Panc1 (cell line): ENCODE measurements at regions not wholly inside any gene's neighbourhood (a gene's known extent, or its start where the extent isn't known, plus 50 kb on each side); places are given as distances from the start of the nearest gene placed in this dataset.

ENCODE experiments used
- ATAC-seq: fragments of 200-7000 bp; cut with Tn5 transposase; 2 replicates; pipeline ENCODE4 v1.9.1; 2020; ENCODE audit warnings: mild to moderate bottlenecking, moderate library complexity
- BruUV-seq: library from RNA; stranded (reverse); fragments of 400-500 nt; replicated peaks from 2 replicates; lab custom pipeline; 2021; lab: Mats Ljungman, UMichigan
- CTCF ChIA-PET: fragments of 300-600 bp; sonication (Branson Sonifier 250); formaldehyde crosslinking; loops from one replicate; lab custom pipeline; 2022; ENCODE audit warnings: antibody characterized with exemption; lab: Charles Lee
- POLR2A ChIA-PET: fragments of 300-600 bp; sonication (Branson Sonifier 250); formaldehyde crosslinking; loops from one replicate; lab custom pipeline; 2022; ENCODE audit warnings: antibody characterized with exemption; lab: Charles Lee
- DNase-seq: peaks from one replicate; pipeline ENCODE4 v3.0.0-alpha.2; 2010; ENCODE audit warnings: low read depth, low spot score
- H3K27ac ChIP-seq: 2 replicates; pipeline ENCODE4 v1.5.1; 2011; ENCODE audit warnings: mild to moderate bottlenecking, low read length, inconsistent platforms
- H3K27me3 ChIP-seq: fragments of 200-500 bp; sonication (Bioruptor generic); 2 replicates; pipeline ENCODE4 v1.6.0; 2014; ENCODE audit warnings: low read length, inconsistent platforms; ENCODE audit not compliant: control insufficient read depth, insufficient read depth
- H3K36me3 ChIP-seq: fragments of 200-500 bp; sonication (Bioruptor generic); 2 replicates; pipeline ENCODE4 v1.5.1; 2014; ENCODE audit warnings: inconsistent platforms, mild to moderate bottlenecking, low read length, moderate library complexity; ENCODE audit not compliant: control insufficient read depth, insufficient read depth
- H3K4me1 ChIP-seq: 2 replicates; pipeline ENCODE4 v1.5.1; 2011; ENCODE audit warnings: inconsistent platforms, mild to moderate bottlenecking, low read length, moderate library complexity; ENCODE audit not compliant: control insufficient read depth, insufficient read depth
- H3K4me3 ChIP-seq, 2 experiments: 2 replicates each; pipeline ENCODE4 v1.5.1; 2011 to 2012; ENCODE audit warnings: low read depth in 2 of 2, low read length in 2 of 2, mild to moderate bottlenecking in 2 of 2, inconsistent platforms in 1 of 2, moderate library complexity in 1 of 2
- H3K9me3 ChIP-seq: fragments of 200-500 bp; sonication (Bioruptor generic); 2 replicates; pipeline ENCODE4 v1.5.1; 2014; ENCODE audit warnings: low read depth, mild to moderate bottlenecking, inconsistent platforms, low read length, moderate library complexity; ENCODE audit not compliant: control insufficient read depth, insufficient read depth
- POLR2AphosphoS5 ChIP-seq: IDR thresholded peaks from 2 replicates; pipeline ENCODE4 v1.6.1; 2012; ENCODE audit warnings: mild to moderate bottlenecking, low read depth, low read length, moderate library complexity
- REST ChIP-seq, 2 experiments: IDR thresholded peaks; 2 replicates each; pipeline ENCODE4 v1.6.1; 2011 to 2012; ENCODE audit warnings: low read depth in 2 of 2, control low read depth in 1 of 2, low read length in 1 of 2, mild to moderate bottlenecking in 1 of 2, moderate library complexity in 1 of 2; ENCODE audit not compliant: insufficient read depth in 1 of 2
- SIN3A ChIP-seq: IDR thresholded peaks from 2 replicates; pipeline ENCODE4 v1.6.1; 2012; ENCODE audit warnings: low read depth, mild to moderate bottlenecking, low read length, moderate library complexity, borderline replicate concordance; ENCODE audit not compliant: insufficient read depth
- TCF7L2 ChIP-seq: IDR thresholded peaks from 2 replicates; pipeline ENCODE4 v1.6.1; 2011; ENCODE audit warnings: mild to moderate bottlenecking, low read depth, low read length, inconsistent platforms
- in situ Hi-C: cut with HindIII; loops from 2 replicates; pipeline ENCODE4 v1.10.0; 2016; ENCODE audit warnings: low sequenced_read_pairs, low pct_unique_long_range_greater_than_20kb
- intact Hi-C: fragments of 100-400 bp; cut with micrococcal nuclease; formaldehyde crosslinking; loops from one replicate; pipeline ENCODE4 v1.10.0; 2022; ENCODE audit not compliant: unreplicated experiment
- TF ChIP-seq, protein P1 (sequence below): fragments of 450-650 bp; IDR thresholded peaks from 2 replicates; pipeline ENCODE4 v1.5.1; 2017; ENCODE audit warnings: mild to moderate bottlenecking

GRCh38 chr1:90387805-90388204, 329.3 kb downstream of the BARHL2 start:
- no peaks in the 10 kb centered on the region for H3K27me3 ChIP-seq

DNA sequence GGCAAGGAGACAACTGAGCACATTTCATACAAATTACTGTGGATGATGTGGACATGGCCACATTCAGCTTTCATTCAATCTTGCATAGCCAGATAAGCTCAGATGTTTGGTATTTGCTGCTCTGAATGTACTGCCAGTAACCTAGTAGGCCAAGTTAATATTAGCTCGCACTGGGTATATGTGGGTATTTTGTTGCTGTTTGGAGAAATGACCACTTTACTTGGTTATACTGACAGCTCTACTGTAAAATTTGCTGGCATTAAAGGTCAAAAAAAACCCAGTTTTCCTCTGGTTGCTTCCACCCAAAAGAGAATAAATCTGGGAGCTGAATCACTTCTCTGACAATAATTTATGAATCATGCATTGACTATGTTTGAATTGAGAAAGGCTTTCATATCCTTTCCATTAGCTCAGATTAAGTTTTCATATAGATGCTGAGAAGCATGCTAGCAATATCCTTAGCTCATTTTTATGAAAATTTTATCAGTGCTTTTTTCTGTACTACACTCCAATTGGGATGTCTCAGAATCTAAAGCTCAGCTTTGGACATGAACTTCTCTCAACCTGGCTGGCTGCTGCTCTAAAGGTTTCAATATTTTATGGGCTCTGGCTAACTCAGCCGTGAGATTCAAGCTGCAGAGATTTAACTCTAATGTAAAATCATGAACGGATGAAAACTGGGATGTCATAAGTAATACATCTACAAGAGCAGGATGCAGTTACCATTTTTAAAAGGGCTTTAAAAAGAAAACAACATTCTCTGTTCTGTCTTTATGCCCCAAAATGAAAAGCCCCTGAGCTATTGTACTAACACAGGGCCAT, 330.0 kb downstream of the BARHL2 start:
- TF ChIP-seq, protein P1, sequence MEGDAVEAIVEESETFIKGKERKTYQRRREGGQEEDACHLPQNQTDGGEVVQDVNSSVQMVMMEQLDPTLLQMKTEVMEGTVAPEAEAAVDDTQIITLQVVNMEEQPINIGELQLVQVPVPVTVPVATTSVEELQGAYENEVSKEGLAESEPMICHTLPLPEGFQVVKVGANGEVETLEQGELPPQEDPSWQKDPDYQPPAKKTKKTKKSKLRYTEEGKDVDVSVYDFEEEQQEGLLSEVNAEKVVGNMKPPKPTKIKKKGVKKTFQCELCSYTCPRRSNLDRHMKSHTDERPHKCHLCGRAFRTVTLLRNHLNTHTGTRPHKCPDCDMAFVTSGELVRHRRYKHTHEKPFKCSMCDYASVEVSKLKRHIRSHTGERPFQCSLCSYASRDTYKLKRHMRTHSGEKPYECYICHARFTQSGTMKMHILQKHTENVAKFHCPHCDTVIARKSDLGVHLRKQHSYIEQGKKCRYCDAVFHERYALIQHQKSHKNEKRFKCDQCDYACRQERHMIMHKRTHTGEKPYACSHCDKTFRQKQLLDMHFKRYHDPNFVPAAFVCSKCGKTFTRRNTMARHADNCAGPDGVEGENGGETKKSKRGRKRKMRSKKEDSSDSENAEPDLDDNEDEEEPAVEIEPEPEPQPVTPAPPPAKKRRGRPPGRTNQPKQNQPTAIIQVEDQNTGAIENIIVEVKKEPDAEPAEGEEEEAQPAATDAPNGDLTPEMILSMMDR = no peak
- TF ChIP-seq POLR2AphosphoS5 = no peak
- TF ChIP-seq TCF7L2 = no peak
- TF ChIP-seq REST (IDR thresholded peaks at IDR 0.05; ENCODE audit: insufficient read depth in 1 of 2, low read depth in 2 of 2, low read length in 1 of 2) = no peak
- TF ChIP-seq SIN3A = no peak
- BruUV-seq = no TSS peak
- ChIA-PET CTCF (no interaction called here), POLR2A (no interaction called here)
- no peak overlapping the region for H3K27ac ChIP-seq
- in situ Hi-C loops (no loop called here), intact Hi-C loops (no loop called here)
- peak; percentile 30 for DNase-seq
- H3K4me1 ChIP-seq = no peaks in the 10 kb centered on the region
- no peak for ATAC-seq
- no peak overlapping the region for H3K4me3 ChIP-seq
- H3K9me3 ChIP-seq = no peaks in the 10 kb centered on the region
- no peaks in the 10 kb centered on the region for H3K27me3 ChIP-seq
- H3K36me3 ChIP-seq = no peaks in the 10 kb centered on the region

More at GRCh38 chr1:90387805-90388204, 329.3 kb downstream of the BARHL2 start:
- no TSS peak for BruUV-seq
- intact Hi-C loops (no loop called here), in situ Hi-C loops (no loop called here)
- TF ChIP-seq, protein P1 = no peak
- no peak for TF ChIP-seq POLR2AphosphoS5
- TF ChIP-seq SIN3A = no peak
- no peak for TF ChIP-seq REST (IDR thresholded peaks at IDR 0.05; ENCODE audit: insufficient read depth in 1 of 2, low read depth in 2 of 2, low read length in 1 of 2)
- no peak for TF ChIP-seq TCF7L2
- Histone ChIP-seq H3K9me3 (no peaks in the 10 kb centered on the region), H3K4me3 (no peak overlapping the region), H3K36me3 (no peaks in the 10 kb centered on the region), H3K4me1 (no peaks in the 10 kb centered on the region), H3K27ac (no peak overlapping the region)
- ATAC-seq (no peak), DNase-seq (no peak)
- CTCF ChIA-PET = no interaction called here
- POLR2A ChIA-PET = no interaction called here
